NCI-H82 (cell line): ENCODE measurements at regions not wholly inside any gene's neighbourhood (a gene's known extent, or its start where the extent isn't known, plus 50 kb on each side); places are given as distances from the start of the nearest gene placed in this dataset.
A peak's percentile ranks its signal among the peaks of the same experiment; 100 is the strongest.

Experiments
- DNase-seq: peaks from one replicate; lab custom pipeline; 2025; lab: John Stamatoyannopoulos, UW

DNA sequence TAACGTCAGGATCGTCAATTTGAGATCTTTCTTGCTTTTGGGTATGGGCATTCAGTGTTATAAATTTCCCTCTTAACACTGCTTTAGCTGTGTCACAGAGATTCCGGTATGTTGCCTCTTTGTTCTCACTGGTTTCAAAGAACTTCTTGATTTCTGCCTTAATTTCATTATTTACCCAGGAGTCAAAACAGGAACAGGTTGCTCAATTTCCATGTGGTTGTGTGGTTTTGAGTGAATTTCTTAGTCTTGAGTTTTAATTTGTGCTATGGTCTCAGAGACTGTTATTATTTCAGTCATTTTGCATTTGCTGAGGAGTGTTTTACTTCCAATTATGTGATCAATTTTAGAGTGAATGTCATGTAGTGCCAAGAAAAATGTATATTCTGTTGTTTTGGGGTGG lies 153.1 kb downstream of the PCDH17 start:
- no peak for DNase-seq

- DNase-seq, result peak; percentile 100
These were observed 155.7 kb downstream of the PCDH17 start for GRCh38 chr13:57787058-57787791.

DNA sequence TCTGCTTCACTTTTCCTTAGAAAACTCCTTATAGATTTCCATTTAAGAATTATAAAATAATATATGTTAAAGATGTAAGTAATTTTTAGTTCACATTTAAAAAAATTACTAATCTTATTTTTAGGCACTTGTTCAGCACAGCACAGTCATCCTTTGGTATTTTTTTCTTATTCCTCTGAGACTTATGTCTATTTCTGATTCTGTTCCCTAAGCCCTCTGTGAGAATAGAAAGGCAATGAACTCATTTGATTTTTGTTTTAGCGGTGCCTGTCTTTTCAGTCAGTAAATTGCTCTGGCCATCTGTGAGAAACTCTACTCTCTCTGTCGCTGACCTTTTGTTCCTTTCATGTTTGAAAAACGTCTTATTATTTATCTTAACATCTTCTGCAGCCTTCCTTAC lies 168.1 kb downstream of the PCDH17 start:
- no peak for DNase-seq

DNA sequence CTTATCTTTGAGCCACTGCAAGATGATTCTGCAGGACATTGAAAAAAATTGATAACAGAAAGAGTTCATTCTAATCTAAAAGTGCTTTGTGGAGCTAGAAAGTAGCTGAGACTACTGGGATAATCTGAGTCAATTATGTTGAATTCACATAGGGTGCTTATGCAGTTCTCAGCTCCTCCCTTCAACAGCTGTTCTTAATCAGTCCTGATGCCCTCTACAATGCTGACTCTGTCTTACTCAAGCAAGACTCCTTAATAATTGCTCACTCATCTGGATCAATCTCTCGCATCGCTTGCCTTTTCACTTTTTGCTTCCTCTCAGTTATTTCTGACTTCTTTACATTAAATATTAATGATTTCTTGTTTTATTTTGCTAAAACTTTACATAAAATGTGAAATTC lies 182.1 kb downstream of the PCDH17 start:
- peak; percentile 90 for DNase-seq

DNA sequence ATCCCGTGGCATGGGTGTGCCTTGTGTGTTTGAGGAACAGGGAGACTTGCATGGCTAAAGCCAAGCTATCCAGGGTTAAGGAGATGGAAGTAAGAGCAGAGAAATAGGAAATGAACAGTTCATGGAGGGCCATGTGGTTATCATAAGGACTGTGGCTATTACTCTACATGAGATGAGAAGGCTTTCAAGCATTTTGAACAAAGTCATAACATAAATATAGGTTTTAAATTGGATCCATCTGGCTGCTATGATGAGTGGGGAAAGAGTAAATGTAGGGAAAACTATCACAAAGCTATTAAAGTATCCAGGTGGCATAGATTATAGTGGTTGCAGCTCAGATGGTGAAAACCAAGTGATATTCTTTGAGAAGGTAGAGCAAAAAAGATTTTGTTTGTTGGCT lies 184.1 kb downstream of the PCDH17 start:
- no peak for DNase-seq

GRCh38 chr13:57820924-57821323 lies 189.4 kb downstream of the PCDH17 start:
- no peak for DNase-seq

DNA sequence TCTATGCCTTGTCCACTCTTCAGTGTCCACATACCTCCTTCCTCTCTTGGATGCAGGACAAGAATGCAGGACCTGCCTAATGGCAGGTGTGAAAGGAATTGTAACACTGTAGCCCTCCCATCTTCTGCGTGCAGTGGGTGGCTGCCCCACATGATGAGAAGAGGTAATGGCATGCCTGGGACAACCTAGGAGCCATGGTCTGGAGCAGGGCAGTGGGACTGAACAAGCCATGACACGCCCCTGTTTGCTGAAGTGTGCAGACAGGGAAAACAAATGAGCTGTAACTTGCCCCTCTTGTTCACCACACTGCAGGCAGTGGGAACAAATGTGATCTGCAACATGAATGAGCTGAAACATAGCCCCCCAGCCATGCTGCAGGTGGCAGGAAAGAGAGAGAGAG lies 192.2 kb downstream of the PCDH17 start:
- no peak for DNase-seq

- DNase-seq, result no peak
These were observed 192.6 kb downstream of the PCDH17 start for GRCh38 chr13:57824121-57824520.

DNA sequence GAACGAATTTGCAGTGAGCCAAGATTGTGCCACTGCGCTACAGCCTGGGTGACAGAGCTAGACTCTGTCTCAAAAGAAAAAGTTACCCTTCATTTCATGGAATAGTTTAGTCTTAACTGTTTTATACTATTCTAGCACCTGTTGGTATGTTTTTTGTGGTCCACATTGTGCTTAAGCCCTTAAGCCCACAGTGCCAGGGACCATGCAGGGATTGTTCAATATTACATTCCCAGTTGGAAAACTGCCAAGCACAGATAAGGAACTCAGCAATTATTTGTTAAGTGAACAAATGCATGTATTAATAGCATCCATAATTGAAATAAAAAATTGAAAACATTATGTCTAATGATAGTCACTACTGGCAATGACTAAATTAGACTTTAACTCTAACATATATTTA lies 193.5 kb downstream of the PCDH17 start:
- DNase-seq, result peak; percentile 41

DNA sequence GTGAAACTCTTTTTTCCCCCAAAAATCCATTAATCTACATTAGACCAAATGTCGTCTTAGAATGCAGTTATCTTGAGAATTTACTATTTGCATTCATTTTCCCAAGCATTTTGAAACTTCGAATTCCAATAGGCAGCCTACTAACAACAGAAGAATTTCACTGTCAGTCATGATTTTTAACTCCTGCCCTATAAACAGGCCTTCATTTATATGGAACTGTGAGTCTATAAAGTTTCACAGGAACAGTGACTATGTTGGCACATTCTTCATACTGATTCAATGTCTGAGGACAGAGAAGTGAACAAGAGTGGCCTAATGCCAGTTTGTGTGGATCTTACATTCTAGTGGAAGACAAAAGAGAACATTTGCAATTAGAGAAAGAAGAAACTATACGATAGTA lies 198.0 kb downstream of the PCDH17 start:
- DNase-seq, result no peak

- no peak for DNase-seq
These were observed 200.6 kb downstream of the PCDH17 start for GRCh38 chr13:57832187-57832586.

- no peak for DNase-seq
These were observed 206.3 kb downstream of the PCDH17 start for GRCh38 chr13:57837801-57838200.

- no peak for DNase-seq
These were observed 212.0 kb downstream of the PCDH17 start for GRCh38 chr13:57843521-57843920.

GRCh38 chr13:57846600-57847173 lies 215.1 kb downstream of the PCDH17 start:
- no peak for DNase-seq

- no peak for DNase-seq
These were observed 226.4 kb downstream of the PCDH17 start for GRCh38 chr13:57857945-57858344.

DNA sequence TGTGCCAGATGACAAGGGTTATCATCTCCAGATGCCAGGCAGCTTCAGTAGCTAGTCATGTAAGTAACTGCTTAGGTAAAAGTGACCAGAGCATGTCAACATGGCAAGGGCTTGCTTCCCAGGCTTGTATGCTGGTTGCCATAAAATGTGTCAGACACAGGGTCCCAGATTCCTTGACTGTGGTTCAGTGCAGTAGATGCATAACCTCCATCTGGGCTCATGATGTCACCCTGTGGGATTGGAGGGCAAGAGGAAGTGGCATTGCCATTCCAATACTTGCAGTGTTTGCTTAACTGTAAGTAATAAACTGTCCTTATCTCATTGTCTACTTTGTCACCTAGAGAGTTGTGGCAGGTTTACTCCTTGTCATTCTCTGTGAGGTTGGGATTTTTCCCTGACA lies 226.8 kb downstream of the PCDH17 start:
- peak; percentile 19 for DNase-seq

GRCh38 chr13:57862879-57863278 lies 231.3 kb downstream of the PCDH17 start:
- no peak for DNase-seq

DNA sequence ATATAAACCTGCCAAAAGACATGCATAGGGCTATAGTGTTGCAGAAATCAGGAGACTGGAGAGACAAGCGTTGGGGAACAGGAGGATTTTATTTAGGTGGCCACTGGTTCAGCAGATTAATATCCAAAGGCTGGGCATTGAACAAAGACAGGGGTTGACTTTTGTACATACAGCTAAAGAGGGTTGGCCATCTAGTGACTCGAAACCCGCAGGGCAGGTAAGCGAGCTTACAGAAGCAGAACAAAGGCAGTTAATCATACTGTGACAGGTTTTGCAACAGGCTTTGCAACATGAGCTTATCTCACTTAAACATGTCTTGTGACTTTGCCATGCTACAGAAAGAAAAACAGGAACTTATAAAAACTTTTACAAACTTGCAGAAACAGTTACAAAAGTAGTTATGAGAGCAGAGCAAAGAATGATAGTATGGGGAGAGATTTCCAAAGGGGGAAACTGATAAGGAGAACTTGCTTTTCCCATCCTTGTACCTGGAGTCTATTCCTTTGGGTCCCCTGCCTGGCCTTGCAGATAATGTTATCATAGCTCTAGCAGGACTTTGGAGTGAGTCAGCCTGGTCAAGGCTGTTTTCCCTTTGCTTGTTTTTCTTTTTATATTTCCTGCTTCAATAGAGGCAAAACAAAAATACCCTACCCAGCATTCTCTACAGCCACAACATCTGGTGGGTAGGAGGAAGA lies 234.2 kb downstream of the PCDH17 start:
- DNase-seq, result no peak

GRCh38 chr13:57874530-57874929 lies 243.0 kb downstream of the PCDH17 start:
- no peak for DNase-seq

DNA sequence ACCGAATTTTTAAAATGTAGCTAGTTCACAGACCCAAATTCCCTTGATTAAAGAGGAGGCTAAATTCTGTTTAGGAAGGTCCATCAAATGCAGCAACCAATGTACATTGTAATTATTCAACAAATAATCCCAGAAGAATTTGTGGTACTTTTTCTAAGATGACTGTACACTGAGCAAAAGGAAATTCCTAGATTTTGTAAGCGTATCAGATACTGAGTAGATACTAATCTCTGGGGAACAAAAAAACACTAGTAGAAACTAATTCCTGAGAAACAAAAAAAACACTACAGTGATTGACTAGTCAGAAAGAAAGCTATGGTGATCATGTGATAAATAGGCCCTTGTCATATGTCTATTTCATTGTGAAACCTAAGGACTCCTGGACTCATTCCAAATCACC lies 246.1 kb downstream of the PCDH17 start:
- DNase-seq, result no peak

DNA sequence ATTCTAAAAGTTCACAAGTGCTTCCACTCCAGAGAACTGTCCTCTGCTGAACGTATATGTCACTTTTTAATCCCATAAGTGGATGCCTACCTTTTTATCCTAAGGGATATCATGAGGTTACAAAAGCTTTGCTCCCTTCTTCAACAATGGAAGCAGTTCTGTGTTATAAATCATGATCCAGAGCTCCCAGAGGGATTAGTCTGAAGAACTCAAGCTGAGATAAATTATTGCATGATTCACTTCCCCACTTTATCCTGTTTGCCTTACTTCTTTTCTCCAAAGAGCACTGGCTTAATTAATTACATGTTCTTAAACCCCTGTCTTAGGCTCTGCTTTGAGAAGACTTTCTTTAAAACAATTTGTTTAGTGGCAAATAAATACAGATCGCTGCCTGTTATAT lies 246.7 kb downstream of the PCDH17 start:
- peak; percentile 96 for DNase-seq

DNA sequence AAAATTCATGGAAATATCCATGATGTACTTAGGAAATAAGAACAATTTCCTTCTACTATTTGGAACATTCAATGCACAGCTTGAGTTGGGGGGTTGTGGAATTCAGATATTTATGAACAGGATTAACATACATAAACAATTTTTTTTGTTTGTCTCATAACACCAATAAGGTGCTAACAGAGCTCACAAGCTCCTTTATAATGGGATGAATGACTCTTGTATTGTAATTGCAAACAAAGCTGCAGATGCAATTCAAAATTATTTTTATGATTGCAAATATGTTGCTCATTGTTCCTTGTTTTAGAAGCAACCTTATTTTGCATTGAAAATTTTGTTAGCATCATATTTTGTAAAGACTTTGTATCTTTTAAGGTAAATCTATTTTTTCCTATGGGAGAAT lies 265.7 kb downstream of the PCDH17 start:
- no peak for DNase-seq

DNA sequence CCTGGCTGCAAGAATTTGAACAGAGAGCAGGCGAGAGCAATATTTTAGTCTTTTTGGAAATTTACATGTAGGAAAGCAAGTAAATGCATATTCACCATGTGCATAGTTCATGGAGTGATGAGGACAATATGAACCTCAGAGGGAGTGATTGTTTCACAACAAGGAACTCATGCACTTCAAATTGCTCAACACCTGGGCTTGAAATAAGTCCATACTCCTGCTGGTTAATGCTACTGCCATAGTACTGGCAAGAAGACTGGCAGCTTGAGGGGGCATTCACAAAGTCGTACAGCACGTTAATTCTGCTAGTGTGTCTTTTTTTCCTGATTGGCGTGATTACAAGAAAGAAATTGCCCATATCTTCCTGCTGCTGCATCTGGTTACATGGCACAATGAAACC lies 267.6 kb downstream of the PCDH17 start:
- no peak for DNase-seq
